GM10266 (cell line): ENCODE measurements at regions not wholly inside any gene's neighbourhood (a gene's known extent, or its start where the extent isn't known, plus 50 kb on each side); places are given as distances from the start of the nearest gene placed in this dataset.

Experiments
- DNase-seq: peaks from one replicate; pipeline ENCODE4 v3.0.0; 2012; ENCODE audit errors: extremely low spot score
- CTCF ChIP-seq: IDR thresholded peaks from 2 replicates; pipeline ENCODE4 v1.5.1; 2012; ENCODE audit warnings: mild to moderate bottlenecking, low read depth; ENCODE audit not compliant: control insufficient read depth, insufficient read depth; ENCODE audit errors: missing control alignments

DNA sequence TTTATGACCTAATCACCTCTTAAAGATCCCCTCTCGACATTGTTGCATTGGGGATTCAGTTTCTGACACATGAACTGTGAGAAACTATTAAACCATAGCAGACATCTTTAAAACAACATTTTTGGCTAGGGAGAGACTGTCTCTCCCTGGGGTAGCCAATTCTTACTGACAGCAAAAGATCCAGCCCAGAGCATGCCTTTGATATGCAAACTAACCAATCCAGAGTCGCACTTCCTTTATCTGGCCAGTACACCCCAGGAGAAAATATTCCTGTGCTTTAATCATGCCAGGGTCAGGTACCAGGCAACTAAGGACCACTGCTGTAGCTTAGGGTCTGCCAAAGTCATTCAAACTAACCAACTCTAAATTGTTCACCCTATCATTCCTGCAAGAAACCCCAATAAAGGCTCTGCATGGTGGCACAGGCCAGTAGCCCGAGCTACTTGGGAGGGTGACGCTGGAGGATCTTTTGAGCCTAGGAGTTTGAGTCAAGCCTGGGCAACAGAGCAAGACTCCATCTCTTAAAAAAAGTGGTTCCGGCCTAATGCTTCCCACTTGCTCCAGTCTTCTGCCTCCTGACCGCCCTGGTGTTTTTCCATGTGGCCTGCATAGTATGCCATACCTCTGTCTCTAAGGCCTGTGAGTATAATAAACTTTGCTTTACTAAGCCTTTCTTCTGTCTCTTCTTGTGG, 62.3 kb upstream of the DAPK1 start:
- no peak for TF ChIP-seq CTCF
- no peak for DNase-seq

- no peak for TF ChIP-seq CTCF
These were observed 61.0 kb upstream of the DAPK1 start for GRCh38 chr9:87436716-87437115.

GRCh38 chr9:87437966-87438365, 59.7 kb upstream of the DAPK1 start:
- no peak for DNase-seq
- no peak for TF ChIP-seq CTCF

More at GRCh38 chr9:87436716-87437115, 61.0 kb upstream of the DAPK1 start:
- no peak for DNase-seq

GRCh38 chr9:87441251-87441650, 56.4 kb upstream of the DAPK1 start:
- no peak for TF ChIP-seq CTCF
- DNase-seq, result no peak

GRCh38 chr9:87442451-87442850, 55.2 kb upstream of the DAPK1 start:
- TF ChIP-seq CTCF, result no peak
- no peak for DNase-seq

GRCh38 chr9:87443006-87443405, 54.7 kb upstream of the DAPK1 start:
- DNase-seq, result no peak
- TF ChIP-seq CTCF, result no peak

DNA sequence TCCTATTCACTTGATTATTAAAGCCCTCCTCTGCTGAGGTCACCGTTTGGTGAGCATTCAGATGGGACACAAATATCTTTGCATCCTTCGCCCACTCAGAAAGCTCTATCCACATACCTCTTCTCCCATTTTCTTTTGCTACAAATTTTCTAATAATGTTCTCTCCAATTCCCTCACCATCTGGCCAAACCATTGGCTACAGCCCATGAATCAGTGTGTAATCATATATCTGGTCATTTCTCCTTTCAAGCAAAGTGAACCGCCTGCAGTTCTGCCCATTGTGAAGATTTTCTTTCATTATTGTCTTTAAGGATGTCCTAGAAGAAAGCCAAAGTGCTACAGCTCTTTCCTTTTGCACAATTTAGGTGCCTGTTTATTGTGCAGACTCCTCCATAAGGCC, 54.2 kb upstream of the DAPK1 start:
- no peak for DNase-seq
- TF ChIP-seq CTCF, result no peak
